Right lobe of liver (tissue), 4 donors: ENCODE measurements at regions not wholly inside any gene's neighbourhood (a gene's known extent, or its start where the extent isn't known, plus 50 kb on each side); places are given as distances from the start of the nearest gene placed in this dataset.

Experiments used
- CTCF ChIP-seq, 4 donors: fragments of 200-600 bp in 3 of 4; fragments of 450-650 bp in 1 of 4; IDR thresholded peaks; one replicate each; pipeline versions ENCODE4 v1.5.1 to v1.8.0; 2016 to 2022; ENCODE audit warnings: antibody characterized with exemption in 4 of 4, mild to moderate bottlenecking in 2 of 4
- POLR2A ChIP-seq: fragments of 450-650 bp; IDR thresholded peaks from one replicate; pipeline ENCODE4 v1.6.1; 2017; ENCODE audit warnings: antibody characterized with exemption, mild to moderate bottlenecking
- donor health status: DM: no; HTN: no; CAD: no.
- donor health status: DM: no; HTN: no; CAD: no.
- donor health status: DM: no; HTN: yes; CAD: no.

GRCh38 chr12:107541001-107541705 is 144.4 kb upstream of the PWP1 start:
- TF ChIP-seq CTCF (IDR thresholded peaks at IDR 0.05) (no peak), POLR2A (no peak)
